CD8-positive, alpha-beta memory T cell (primary cell): ENCODE measurements at regions not wholly inside any gene's neighbourhood (a gene's known extent, or its start where the extent isn't known, plus 50 kb on each side); places are given as distances from the start of the nearest gene placed in this dataset.

Experiments used
- CTCF ChIA-PET: fragments of 350-600 bp; sonication (Branson Sonifier 250); formaldehyde crosslinking; loops from one replicate; lab custom pipeline; 2021; ENCODE audit warnings: antibody characterized with exemption; lab: Charles Lee
- POLR2A ChIA-PET: fragments of 350-600 bp; sonication (Branson Sonifier 250); formaldehyde crosslinking; loops from one replicate; lab custom pipeline; 2021; ENCODE audit warnings: antibody characterized with exemption; lab: Charles Lee
- DNase-seq, 5 donors: peaks; one replicate each; pipeline versions ENCODE4 v3.0.0 to v3.0.0-alpha.2; 2020 to 2022; ENCODE audit warnings: mixed read lengths in 1 of 5
- H3K27ac ChIP-seq: one replicate; pipeline ENCODE4 v1.7.0; 2013; ENCODE audit warnings: low read depth, mild to moderate bottlenecking, low read length, moderate library complexity
- H3K27me3 ChIP-seq: 2 replicates; pipeline ENCODE4 v1.7.0; 2013; ENCODE audit warnings: low read length, mild to moderate bottlenecking; ENCODE audit not compliant: insufficient read depth, poor library complexity, severe bottlenecking
- H3K36me3 ChIP-seq: 2 replicates; pipeline ENCODE4 v1.7.0; 2013; ENCODE audit warnings: mild to moderate bottlenecking, low read length, moderate library complexity; ENCODE audit not compliant: insufficient read depth
- H3K4me1 ChIP-seq: 2 replicates; pipeline ENCODE4 v1.7.0; 2013; ENCODE audit warnings: mild to moderate bottlenecking, low read length, moderate library complexity; ENCODE audit not compliant: insufficient read depth
- H3K4me3 ChIP-seq: 2 replicates; pipeline ENCODE4 v1.7.0; 2013; ENCODE audit warnings: mild to moderate bottlenecking, low read length
- H3K9me3 ChIP-seq: 2 replicates; pipeline ENCODE4 v1.7.0; 2013; ENCODE audit warnings: mild to moderate bottlenecking, low read length
- H3K27ac Mint-ChIP-seq, 8 donors: one replicate each; pipeline ENCODE4 v1.8.0; 2020 to 2021; ENCODE audit warnings: mixed read lengths in 8 of 8, mild to moderate bottlenecking in 6 of 8, inconsistent platforms in 3 of 8, moderate library complexity in 3 of 8
- H3K27me3 Mint-ChIP-seq, 2 donors: one replicate each; pipeline ENCODE4 v1.8.0; 2020 to 2021; ENCODE audit warnings: mixed read lengths in 2 of 2, mild to moderate bottlenecking in 1 of 2, moderate library complexity in 1 of 2
- H3K36me3 Mint-ChIP-seq, 3 donors: one replicate each; pipeline ENCODE4 v1.8.0; 2020 to 2021; ENCODE audit warnings: mixed read lengths in 3 of 3, inconsistent platforms in 1 of 3, mild to moderate bottlenecking in 1 of 3
- H3K4me1 Mint-ChIP-seq, 3 donors: one replicate each; pipeline ENCODE4 v1.8.0; 2020 to 2021; ENCODE audit warnings: mixed read lengths in 3 of 3, inconsistent platforms in 1 of 3, mild to moderate bottlenecking in 1 of 3
- H3K4me3 Mint-ChIP-seq, 7 donors: one replicate each; pipeline ENCODE4 v1.8.0; 2020 to 2021; ENCODE audit warnings: mixed read lengths in 7 of 7, mild to moderate bottlenecking in 6 of 7, moderate library complexity in 4 of 7, inconsistent platforms in 2 of 7
- H3K9me3 Mint-ChIP-seq, 5 donors: one replicate each; pipeline ENCODE4 v1.8.0; 2020 to 2022; ENCODE audit warnings: mixed read lengths in 5 of 5, mild to moderate bottlenecking in 3 of 5, moderate library complexity in 2 of 5, inconsistent platforms in 1 of 5

DNA sequence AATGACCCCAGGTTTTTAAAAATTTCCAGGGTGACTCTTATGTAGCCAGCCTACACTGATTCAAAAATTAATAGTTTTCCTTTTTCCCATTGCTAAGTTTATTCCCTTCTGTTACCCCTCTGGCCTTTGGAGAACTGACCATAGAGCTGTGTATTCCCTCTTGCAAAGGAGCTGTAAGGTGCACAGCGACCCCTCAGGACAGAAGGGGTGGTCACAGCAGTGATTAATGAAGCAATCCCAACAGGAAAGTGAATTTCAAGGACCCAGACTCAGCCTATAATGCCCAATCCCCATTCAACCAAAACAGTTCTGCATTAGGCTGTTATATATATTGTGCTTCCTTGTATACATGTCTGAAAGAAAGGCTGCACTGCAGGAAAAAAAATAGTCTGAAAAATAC, 147.1 kb downstream of the WT1 start:
- H3K27me3 Mint-ChIP-seq: peaks cover 11 to 19% of the 10 kb centered on the region in 2 donors
- CTCF ChIA-PET: no interaction called here
- H3K27ac Mint-ChIP-seq: no peak overlapping the region
- H3K4me1 Mint-ChIP-seq: no peaks in the 10 kb centered on the region
- Histone ChIP-seq H3K27me3 (no peaks in the 10 kb centered on the region), H3K27ac (no peak overlapping the region), H3K36me3 (no peaks in the 10 kb centered on the region), H3K4me1 (no peaks in the 10 kb centered on the region), H3K9me3 (no peaks in the 10 kb centered on the region), H3K4me3 (no peak overlapping the region)
- H3K36me3 Mint-ChIP-seq: no peaks in the 10 kb centered on the region
- H3K4me3 Mint-ChIP-seq: no peak overlapping the region
- no peak for DNase-seq
- H3K9me3 Mint-ChIP-seq: peaks cover 0 to 10% (median 7%) of the 10 kb centered on the region in 5 donors
- POLR2A ChIA-PET: no interaction called here

DNA sequence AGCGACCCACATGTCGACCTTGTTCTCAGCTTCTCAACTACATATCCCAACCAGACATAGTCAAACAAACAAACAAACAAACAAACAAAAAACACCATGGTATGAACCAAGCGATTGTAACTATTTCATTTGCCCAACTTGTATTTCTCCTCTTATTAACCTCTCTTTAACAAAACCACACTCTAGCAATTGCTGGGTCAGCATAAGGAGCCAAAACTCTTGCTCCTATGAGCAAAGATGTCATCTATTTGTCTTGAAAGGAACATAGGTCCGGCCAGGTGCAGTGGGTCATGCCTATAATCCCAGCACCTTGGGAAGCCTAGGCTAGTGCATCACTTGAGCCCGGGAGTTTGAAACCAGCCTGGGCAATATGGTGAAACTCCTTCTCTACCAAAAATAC, 145.6 kb downstream of the WT1 start:
- Mint-ChIP-seq H3K4me3 (no peak overlapping the region), H3K27me3 (peaks cover 9 to 17% of the 10 kb centered on the region in 2 donors), H3K4me1 (no peaks in the 10 kb centered on the region), H3K9me3 (peaks cover 0 to 10% (median 5%) of the 10 kb centered on the region in 5 donors), H3K27ac (no peak overlapping the region), H3K36me3 (no peaks in the 10 kb centered on the region)
- Histone ChIP-seq H3K4me3 (no peak overlapping the region), H3K9me3 (no peaks in the 10 kb centered on the region), H3K27ac (no peak overlapping the region), H3K4me1 (no peaks in the 10 kb centered on the region), H3K27me3 (no peaks in the 10 kb centered on the region), H3K36me3 (no peaks in the 10 kb centered on the region)
- CTCF ChIA-PET: no interaction called here
- POLR2A ChIA-PET: no interaction called here
- DNase-seq: no peak

DNA sequence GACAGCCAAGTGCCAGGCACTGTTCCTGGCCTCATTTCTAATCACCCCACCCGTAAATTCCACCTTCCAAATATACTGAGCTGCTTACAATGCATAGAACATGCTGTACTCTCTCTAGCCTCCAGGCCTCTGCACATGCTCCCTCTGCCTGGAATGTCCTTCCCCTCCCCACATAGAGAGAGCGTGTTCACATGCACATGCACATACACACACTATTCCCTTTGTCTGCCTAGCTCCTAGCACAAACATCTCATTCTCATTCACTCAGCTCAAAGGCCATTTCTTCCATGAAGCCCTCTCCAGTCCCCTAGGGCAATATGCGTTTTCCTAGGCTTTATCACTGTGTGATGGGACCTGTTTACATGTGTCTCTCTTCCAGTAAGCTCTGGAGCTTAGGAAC, 144.6 kb downstream of the WT1 start:
- H3K9me3 Mint-ChIP-seq: peaks cover 0 to 5% (median under 1%) of the 10 kb centered on the region in 5 donors
- peaks cover 6 to 17% of the 10 kb centered on the region in 2 donors for H3K27me3 Mint-ChIP-seq
- H3K4me1 Mint-ChIP-seq: no peaks in the 10 kb centered on the region
- no peaks in the 10 kb centered on the region for H3K36me3 Mint-ChIP-seq
- no peak for DNase-seq
- Histone ChIP-seq H3K4me1 (no peaks in the 10 kb centered on the region), H3K9me3 (no peaks in the 10 kb centered on the region), H3K36me3 (no peaks in the 10 kb centered on the region), H3K4me3 (no peak overlapping the region), H3K27me3 (no peaks in the 10 kb centered on the region), H3K27ac (no peak overlapping the region)
- H3K4me3 Mint-ChIP-seq: no peak overlapping the region
- POLR2A ChIA-PET: no interaction called here
- H3K27ac Mint-ChIP-seq: no peak overlapping the region
- CTCF ChIA-PET: interaction anchor here (1.1 to 1.6 kb wide), 2 partner anchors 11 to 15 kb away, joined by 3 read pairs; no protein-coding TSS in a partner anchor

DNA sequence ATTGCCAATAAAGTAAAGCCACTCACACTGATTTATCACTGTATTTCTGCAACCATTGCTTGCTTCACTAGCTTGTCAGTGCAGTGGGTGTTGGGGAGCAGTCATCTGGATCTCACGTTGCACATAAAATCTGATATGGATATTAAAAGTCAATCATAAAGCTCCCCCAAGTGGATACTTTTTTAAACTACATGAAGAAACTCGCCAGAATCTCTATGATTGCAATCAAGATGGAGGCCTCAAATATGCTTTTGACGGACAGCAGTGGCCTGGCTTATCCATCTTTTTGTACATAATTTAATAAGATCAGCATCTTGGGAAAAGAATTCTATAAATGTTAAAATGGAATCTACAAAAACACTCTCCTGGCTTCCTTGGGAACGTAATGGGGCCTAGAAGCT, 137.7 kb downstream of the WT1 start:
- H3K4me1 Mint-ChIP-seq: peaks cover 0 to 5% (median 3%) of the 10 kb centered on the region in 3 donors
- no peak overlapping the region for H3K27ac ChIP-seq
- peaks cover under 1 to 2% of the 10 kb centered on the region in 2 donors for H3K27me3 Mint-ChIP-seq
- DNase-seq: no peak
- no peaks in the 10 kb centered on the region for H3K36me3 ChIP-seq
- H3K4me3 Mint-ChIP-seq: no peak overlapping the region
- POLR2A ChIA-PET: no interaction called here
- no peak overlapping the region for H3K4me3 ChIP-seq
- H3K36me3 Mint-ChIP-seq: no peaks in the 10 kb centered on the region
- no peaks in the 10 kb centered on the region for H3K9me3 Mint-ChIP-seq
- CTCF ChIA-PET: interaction anchor here (0.8 to 1.7 kb wide), 3 partner anchors 17 to 22 kb away, joined by 3 read pairs; no protein-coding TSS in a partner anchor
- no peaks in the 10 kb centered on the region for H3K4me1 ChIP-seq
- no peak overlapping the region for H3K27ac Mint-ChIP-seq
- no peaks in the 10 kb centered on the region for H3K9me3 ChIP-seq
- no peaks in the 10 kb centered on the region for H3K27me3 ChIP-seq

DNA sequence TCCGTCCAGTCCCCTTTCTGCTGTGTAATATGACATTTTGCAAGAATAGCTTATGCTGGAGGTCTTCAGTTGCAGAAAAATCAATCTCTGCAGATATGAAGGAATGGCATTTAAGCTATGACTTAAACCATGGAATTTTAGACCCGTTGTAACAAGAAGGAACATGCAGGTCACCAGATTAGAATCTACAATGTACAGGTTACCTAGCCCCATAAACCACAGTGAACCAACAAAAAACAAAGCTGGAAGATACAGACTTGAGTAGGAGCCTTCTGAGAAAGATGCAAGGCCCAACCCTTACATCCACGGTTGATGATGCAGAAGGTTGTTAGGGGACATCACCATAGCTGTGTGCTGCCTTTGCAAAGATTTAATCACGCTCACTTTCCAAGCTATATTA, 132.5 kb downstream of the WT1 start:
- DNase-seq: no peak
- CTCF ChIA-PET: interaction anchor here (0.9 to 1.1 kb wide), 2 partner anchors 10 to 12 kb away, joined by 3 to 4 read pairs; no protein-coding TSS in a partner anchor

DNA sequence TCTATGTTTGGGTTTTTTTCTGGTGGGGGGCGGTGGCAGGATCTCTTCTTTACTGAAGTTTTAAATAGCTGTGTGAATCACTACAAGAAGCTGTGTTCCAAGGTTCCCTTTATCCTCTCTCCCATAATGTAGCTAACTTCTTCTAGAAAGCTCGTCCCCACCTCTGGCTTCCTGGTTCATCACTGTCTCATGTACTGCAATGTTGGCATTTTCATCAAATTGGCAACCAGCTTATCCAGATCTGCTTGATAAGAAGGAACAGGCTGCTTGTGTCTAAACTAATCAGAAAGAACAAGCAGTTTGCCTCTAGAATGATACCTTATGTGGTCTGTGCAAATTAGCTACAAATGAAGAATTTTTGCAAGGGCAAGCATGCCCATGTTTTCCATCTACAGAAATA, 130.8 kb downstream of the WT1 start:
- no peaks in the 10 kb centered on the region for H3K4me1 ChIP-seq
- no peak overlapping the region for H3K4me3 ChIP-seq
- POLR2A ChIA-PET: no interaction called here
- Mint-ChIP-seq H3K27me3 (peaks cover 0 to 5% of the 10 kb centered on the region in 2 donors), H3K36me3 (no peaks in the 10 kb centered on the region), H3K4me3 (no peak overlapping the region), H3K9me3 (no peaks in the 10 kb centered on the region), H3K27ac (peak overlapping the region in 1 of 8 donors; percentile 48), H3K4me1 (no peaks in the 10 kb centered on the region)
- H3K9me3 ChIP-seq: no peaks in the 10 kb centered on the region
- no peak for DNase-seq
- H3K27me3 ChIP-seq: no peaks in the 10 kb centered on the region
- H3K36me3 ChIP-seq: no peaks in the 10 kb centered on the region
- CTCF ChIA-PET: interaction anchor here (1.0 to 1.3 kb wide), 3 partner anchors 8 to 129 kb away, joined by 3 to 4 read pairs (median 3); no protein-coding TSS in a partner anchor
- no peak overlapping the region for H3K27ac ChIP-seq

More for the DNA sequence above, 132.5 kb downstream of the WT1 start:
- Mint-ChIP-seq H3K36me3 (no peaks in the 10 kb centered on the region), H3K4me3 (no peak overlapping the region), H3K4me1 (no peaks in the 10 kb centered on the region), H3K9me3 (no peaks in the 10 kb centered on the region), H3K27me3 (peaks cover 0 to 5% of the 10 kb centered on the region in 2 donors), H3K27ac (no peak overlapping the region)
- Histone ChIP-seq H3K4me1 (no peaks in the 10 kb centered on the region), H3K27me3 (no peaks in the 10 kb centered on the region), H3K4me3 (no peak overlapping the region), H3K27ac (no peak overlapping the region), H3K36me3 (no peaks in the 10 kb centered on the region), H3K9me3 (no peaks in the 10 kb centered on the region)
- POLR2A ChIA-PET: no interaction called here

DNA sequence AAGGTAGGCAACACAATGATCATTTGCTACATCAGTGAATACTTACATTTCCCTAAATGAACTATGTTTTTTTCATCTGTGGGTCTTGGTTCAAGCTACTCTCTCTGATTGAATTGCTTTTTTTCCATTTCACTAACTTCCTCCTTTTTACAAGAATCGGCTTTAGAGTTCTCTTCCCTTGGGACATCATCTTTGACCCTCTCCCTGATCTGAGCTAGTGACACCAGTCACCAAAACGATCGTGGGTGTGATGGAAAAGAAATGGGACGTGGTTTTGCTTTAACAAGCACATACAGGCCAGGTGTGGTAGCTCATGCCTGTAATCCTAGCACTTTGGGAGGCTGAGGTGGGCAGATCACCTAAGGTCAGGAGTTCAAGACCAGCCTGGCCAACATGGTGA, 129.9 kb downstream of the WT1 start:
- no peak for DNase-seq
- Mint-ChIP-seq H3K27me3 (peaks cover 0 to 9% of the 10 kb centered on the region in 2 donors), H3K4me1 (no peaks in the 10 kb centered on the region), H3K4me3 (no peak overlapping the region), H3K36me3 (no peaks in the 10 kb centered on the region), H3K27ac (no peak overlapping the region), H3K9me3 (no peaks in the 10 kb centered on the region)
- H3K4me3 ChIP-seq: no peak overlapping the region
- no peaks in the 10 kb centered on the region for H3K36me3 ChIP-seq
- no peaks in the 10 kb centered on the region for H3K4me1 ChIP-seq
- H3K27ac ChIP-seq: no peak overlapping the region
- POLR2A ChIA-PET: no interaction called here
- CTCF ChIA-PET: interaction anchor here (1.0 kb wide), 2 partner anchors 15 to 18 kb away, joined by 3 read pairs; no protein-coding TSS in a partner anchor
- H3K9me3 ChIP-seq: no peaks in the 10 kb centered on the region
- H3K27me3 ChIP-seq: no peaks in the 10 kb centered on the region

DNA sequence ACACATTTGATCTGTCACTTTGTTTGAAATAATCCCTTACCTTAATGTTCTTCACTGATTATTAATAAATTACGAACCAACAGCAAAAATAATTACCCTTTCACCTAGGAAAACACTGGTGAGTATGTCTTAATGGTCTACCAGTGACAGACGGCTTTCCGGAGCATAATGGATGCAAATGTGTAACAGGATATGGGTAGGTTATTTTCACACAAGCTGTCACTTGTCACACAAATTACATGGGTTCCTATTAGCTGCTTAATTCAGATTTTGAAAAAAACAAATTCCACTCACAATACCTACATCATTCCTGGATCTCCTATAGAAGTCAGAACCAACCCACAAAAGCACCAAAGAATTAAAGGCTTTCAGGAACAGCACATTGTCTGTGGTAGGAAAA, 127.9 kb downstream of the WT1 start:
- Mint-ChIP-seq H3K27me3 (peaks cover 5 to 22% of the 10 kb centered on the region in 2 donors), H3K27ac (no peak overlapping the region), H3K4me3 (no peak overlapping the region), H3K4me1 (no peaks in the 10 kb centered on the region), H3K36me3 (no peaks in the 10 kb centered on the region), H3K9me3 (no peaks in the 10 kb centered on the region)
- H3K27me3 ChIP-seq: no peaks in the 10 kb centered on the region
- H3K4me1 ChIP-seq: no peaks in the 10 kb centered on the region
- no peaks in the 10 kb centered on the region for H3K9me3 ChIP-seq
- H3K36me3 ChIP-seq: no peaks in the 10 kb centered on the region
- no peak overlapping the region for H3K27ac ChIP-seq
- ChIA-PET POLR2A (no interaction called here), CTCF (no interaction called here)
- no peak overlapping the region for H3K4me3 ChIP-seq
- DNase-seq: no peak
